ENCODE measurements at regions not wholly inside any gene's neighbourhood (a gene's known extent, or its start where the extent isn't known, plus 50 kb on each side); places are given as distances from the start of the nearest gene placed in this dataset.

DNA sequence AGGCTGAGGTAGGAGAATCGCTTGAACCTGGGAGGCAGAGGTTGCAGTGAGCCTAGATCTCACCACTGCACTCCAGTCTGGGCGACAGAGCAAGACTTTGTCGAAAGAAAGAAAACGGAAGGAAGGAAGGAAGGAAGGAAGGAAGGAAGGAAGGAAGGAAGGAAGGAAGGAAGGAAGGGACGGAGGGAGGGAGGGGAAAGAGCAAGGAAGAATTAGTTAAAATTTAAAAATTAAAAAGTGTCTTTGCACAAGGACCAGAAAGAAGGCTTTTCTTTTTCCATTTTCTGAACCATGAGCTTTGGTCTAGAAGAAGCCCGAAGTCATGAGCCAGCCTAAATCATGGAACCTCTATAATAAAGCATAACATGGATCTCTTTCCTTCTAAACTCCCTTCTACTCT, 138.2 kb upstream of the DNAJC10 start:
- TF ChIP-seq POLR2A (IDR thresholded peaks at IDR 0.05) = no peak
- TF ChIP-seq, protein P1, sequence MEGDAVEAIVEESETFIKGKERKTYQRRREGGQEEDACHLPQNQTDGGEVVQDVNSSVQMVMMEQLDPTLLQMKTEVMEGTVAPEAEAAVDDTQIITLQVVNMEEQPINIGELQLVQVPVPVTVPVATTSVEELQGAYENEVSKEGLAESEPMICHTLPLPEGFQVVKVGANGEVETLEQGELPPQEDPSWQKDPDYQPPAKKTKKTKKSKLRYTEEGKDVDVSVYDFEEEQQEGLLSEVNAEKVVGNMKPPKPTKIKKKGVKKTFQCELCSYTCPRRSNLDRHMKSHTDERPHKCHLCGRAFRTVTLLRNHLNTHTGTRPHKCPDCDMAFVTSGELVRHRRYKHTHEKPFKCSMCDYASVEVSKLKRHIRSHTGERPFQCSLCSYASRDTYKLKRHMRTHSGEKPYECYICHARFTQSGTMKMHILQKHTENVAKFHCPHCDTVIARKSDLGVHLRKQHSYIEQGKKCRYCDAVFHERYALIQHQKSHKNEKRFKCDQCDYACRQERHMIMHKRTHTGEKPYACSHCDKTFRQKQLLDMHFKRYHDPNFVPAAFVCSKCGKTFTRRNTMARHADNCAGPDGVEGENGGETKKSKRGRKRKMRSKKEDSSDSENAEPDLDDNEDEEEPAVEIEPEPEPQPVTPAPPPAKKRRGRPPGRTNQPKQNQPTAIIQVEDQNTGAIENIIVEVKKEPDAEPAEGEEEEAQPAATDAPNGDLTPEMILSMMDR (IDR thresholded peaks at IDR 0.05) = no peak
- TF ChIP-seq POLR2AphosphoS5 (IDR thresholded peaks at IDR 0.05) = no peak
- TF ChIP-seq EP300 (IDR thresholded peaks at IDR 0.05) = no peak
